NCI-H2107 treated with DMSO at 0.1 percent for 48 hours (cell line): ENCODE measurements at regions not wholly inside any gene's neighbourhood (a gene's known extent, or its start where the extent isn't known, plus 50 kb on each side); places are given as distances from the start of the nearest gene placed in this dataset.
"Not testable (repeated sequence)": the region's sequence is repeated elsewhere in the genome, so short reads cannot be mapped to it uniquely, and the experiment has no call there.

Experiments used
- DNase-seq: peaks from one replicate; lab custom pipeline; 2025; ENCODE audit not compliant: unreplicated experiment; lab: John Stamatoyannopoulos, UW

DNA sequence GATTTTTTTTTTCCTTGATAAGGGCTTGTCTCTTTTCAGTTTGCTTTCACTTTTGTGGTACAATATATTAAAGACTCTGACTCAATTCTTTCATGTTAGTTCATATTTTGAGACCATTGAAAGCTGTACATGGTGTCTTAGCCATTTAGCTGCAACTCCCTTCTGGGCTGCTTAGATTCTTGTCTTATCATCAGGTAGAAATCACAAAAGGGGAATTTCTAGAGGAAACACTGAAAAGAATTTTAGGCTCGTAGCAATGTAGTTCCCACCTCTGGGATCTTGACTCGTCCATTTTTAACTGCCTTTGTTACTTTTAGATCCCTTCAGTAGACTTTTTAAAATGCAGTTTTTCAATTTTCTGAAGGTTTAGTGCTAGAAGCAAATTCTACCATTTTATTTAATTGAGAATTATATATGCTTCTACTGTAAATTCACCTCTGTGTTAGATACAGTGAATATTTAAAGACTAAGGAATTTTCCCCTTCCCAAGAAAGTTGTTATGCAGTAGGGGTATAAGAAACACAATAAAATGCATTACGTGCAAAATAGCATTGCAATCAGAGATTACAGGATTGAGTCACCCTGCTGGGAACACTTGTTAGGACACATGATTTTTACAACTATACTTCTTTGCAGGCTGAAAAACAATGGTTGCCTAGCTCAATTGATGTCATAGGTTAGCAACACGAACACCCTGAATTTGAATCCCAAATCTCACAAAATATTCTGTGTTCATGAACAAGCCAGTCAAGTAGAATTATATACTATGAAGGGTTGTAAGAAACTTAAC, 772.7 kb downstream of the PDCD6IP start:
- no peak for DNase-seq

GRCh38 chr3:34571714-34572113, 773.3 kb downstream of the PDCD6IP start:
- no peak for DNase-seq

DNA sequence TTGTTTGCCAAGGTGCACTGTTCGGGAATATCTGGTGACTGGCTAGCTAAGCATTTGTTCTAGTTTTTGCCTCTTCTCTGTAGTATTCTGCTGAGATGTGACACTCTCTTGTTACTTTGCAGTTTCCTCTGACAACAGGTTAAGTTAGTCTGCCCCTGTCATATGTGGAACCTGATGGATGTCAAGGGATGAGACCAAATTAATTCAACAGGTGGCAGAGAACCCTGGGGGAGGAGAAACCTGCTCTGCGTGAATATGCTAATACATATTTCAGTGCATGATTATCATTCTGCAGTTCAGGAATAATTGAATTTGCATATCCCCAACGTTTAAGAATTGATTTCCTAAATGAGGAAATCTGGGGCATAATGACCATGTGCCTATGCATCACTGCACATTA, 777.3 kb downstream of the PDCD6IP start:
- no peak for DNase-seq

DNA sequence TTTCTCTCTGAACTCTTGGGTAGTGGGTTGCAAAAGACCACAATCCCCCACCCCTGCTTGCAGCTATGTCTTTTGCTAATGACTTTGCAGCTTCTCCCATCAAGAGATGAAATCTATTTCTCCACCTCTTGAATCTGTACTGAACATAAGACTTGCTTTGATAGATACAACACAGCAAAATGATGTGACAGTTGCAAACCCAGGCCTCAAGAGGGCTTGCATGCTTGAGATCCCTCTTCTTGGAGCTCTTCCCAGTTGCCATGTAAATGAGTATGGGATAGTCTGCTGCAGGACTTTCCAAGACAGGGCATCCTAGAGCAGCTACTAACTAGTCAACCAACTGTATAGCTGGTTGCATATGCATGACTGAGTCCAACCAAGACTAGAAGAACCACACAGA, 783.6 kb downstream of the PDCD6IP start:
- DNase-seq, result no peak

GRCh38 chr3:34583451-34583850, 785.0 kb downstream of the PDCD6IP start:
- no peak for DNase-seq

DNA sequence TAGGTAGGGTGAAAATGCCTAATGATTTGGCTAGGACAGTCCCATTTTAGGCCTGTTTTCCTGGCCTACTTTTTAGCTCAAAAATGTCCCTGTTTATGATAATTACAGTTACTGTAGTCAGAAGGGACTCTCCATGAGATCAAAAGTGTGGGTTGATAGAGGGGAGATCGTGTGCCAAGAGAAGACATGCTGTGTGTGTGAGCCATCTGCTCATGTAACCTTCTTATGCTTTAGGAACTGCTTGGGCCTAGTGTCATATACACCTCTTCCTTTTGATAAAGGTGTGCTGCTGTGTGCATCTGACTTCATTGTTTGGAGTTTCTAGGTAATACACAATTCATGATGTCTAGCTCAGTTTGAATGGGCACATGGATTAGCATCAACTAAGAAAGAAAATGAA, 786.5 kb downstream of the PDCD6IP start:
- DNase-seq, result no peak

- DNase-seq, result no peak
These were observed 801.2 kb downstream of the PDCD6IP start for GRCh38 chr3:34599595-34599994.

GRCh38 chr3:34619990-34620389, 821.6 kb downstream of the PDCD6IP start:
- DNase-seq, result no peak

- DNase-seq, result no peak
These were observed 828.3 kb downstream of the PDCD6IP start for GRCh38 chr3:34626699-34627098.

DNA sequence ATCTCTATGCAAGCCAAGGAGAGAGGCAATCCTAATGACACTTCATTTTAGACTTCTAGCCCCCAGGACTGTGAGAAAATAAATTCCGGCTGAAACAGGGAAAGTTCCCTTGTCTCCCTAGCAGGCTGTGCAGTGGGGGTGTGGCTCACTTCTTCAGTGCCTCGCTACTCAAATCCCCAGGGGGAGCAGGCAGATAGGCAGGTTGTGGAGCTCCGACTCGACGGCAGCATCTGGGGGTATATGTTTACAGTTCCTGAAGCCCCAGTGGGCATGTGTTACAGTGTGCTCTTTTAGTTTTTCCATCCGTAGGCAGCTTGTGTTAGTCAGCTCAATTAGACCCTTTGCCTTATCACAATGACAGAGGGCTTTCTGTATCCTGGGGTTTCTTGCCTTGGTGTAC, 836.5 kb downstream of the PDCD6IP start:
- DNase-seq, result no peak

- DNase-seq, result no peak
These were observed 837.0 kb downstream of the PDCD6IP start for GRCh38 chr3:34635352-34635850.

GRCh38 chr3:34646911-34647460, 848.6 kb downstream of the PDCD6IP start:
- DNase-seq, result no peak

- DNase-seq, result no peak
These were observed 851.7 kb downstream of the PDCD6IP start for GRCh38 chr3:34650131-34650530.

GRCh38 chr3:34668915-34669314, 870.5 kb downstream of the PDCD6IP start:
- no peak for DNase-seq

GRCh38 chr3:34669490-34669889, 871.1 kb downstream of the PDCD6IP start:
- no peak for DNase-seq

GRCh38 chr3:34675383-34676120, 877.1 kb downstream of the PDCD6IP start:
- no peak for DNase-seq

DNA sequence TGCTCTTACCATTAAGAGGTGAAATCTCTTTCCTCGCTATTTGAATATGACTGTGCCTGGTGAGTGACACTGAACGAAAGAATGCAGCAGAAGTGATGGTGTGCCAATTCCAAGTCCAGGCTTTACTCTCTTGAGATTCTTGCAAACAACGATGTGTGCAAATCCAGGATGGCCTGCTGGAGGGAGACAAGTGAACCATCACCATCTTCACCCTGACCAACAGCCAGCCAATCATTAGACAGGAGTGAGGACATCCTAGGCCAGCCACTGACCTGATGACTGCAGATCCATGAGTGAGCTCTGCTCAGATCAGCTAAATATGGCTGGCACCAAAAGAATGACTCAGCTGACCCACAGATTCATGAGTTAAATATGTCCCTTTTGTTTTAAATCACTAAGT, 878.0 kb downstream of the PDCD6IP start:
- no peak for DNase-seq

DNA sequence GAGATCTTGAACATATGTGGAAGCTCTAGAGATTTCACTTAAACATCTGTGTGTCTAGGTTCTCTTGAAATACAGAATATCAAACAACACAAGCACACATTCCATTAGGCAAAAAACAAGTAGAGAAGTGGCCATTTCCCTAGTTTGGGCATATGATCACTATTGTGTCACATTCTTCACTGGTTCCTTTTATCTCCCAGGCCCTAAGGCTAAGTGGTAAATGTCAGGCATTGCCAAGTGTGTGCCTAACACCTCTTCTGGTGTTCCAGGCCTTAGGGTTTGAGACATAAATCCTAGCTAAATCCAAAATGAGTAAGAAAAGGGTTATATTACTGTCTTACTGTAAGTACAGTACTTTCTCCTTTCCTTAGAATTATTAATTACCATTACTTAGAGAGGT, 880.1 kb downstream of the PDCD6IP start:
- DNase-seq, result no peak

GRCh38 chr3:34679055-34679454, 880.6 kb downstream of the PDCD6IP start:
- DNase-seq, result not testable (repeated sequence)

DNA sequence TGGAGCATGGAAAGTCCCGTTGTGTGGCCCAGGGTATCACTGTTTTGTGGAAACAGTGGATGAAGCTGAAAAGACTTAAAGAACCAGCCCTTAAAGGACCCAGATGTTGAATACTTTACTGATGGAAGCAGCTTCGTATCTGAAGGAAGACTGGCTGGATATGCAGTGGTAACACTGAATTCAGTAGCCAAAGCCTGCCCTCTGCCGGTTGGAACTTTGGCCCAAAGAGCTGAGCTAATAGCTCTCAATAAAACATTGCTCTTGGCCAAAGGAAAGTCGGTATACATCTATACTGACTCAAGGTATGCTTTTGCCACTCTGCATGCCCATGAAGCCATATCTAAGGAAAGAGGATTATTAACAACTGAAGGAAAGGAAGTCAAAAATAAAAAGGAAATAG, 885.4 kb downstream of the PDCD6IP start:
- DNase-seq, result no peak

- DNase-seq, result no peak
These were observed 888.1 kb downstream of the PDCD6IP start for GRCh38 chr3:34686541-34686940.

DNA sequence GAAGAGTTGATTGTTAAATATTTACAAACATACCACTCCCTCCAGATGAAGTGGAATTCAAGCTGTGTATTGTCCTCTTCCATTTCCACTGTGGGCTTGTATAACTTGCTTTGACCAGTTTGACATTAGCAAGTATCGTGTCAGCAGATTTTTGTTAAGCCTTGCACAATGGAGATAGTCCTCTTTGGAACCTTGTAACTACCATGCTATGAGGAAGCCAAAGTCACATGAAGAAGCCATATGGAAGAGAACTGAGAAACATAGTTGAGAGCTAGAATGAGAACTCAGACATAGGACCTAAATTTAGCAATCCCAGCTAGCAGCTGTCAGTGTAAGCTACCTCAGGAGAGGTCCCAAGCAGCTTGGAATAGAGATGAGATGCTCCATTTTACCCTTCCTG, 889.2 kb downstream of the PDCD6IP start:
- DNase-seq, result no peak
